ENCODE measurements at regions not wholly inside any gene's neighbourhood (a gene's known extent, or its start where the extent isn't known, plus 50 kb on each side); places are given as distances from the start of the nearest gene placed in this dataset.

DNA sequence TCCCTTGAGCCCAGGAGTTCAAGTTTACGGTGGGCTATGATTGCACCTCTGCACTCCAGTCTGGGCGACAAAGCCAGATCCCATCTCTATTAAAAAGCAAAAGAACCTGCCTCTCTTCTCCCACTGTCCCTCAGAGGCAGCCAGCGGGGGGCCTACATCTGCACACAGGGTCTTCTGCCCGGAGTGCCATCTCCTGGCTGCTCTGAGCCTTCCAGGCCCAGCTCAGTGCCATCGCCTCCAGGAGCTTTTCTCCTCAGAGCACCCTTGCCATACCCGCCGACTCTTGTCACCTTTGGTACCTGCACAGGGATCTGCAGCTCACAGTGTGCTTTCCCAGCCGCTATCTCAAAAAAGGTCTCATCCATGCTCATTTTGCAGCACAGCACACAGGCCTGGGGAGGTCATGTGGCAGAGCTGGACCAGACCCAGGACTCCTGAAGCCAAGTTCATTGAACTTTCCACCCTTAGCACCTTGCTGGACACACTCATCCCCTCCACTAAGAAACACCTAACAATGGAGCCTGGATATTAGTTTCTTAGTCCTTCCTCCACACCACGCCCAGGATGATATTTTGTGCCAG lies 186.3 kb downstream of the HAUS1 start:
- H2AFZ ChIP-seq, result no peak overlapping the region
- TF ChIP-seq EZH2phosphoT487 (IDR thresholded peaks at IDR 0.05; ENCODE audit: insufficient read depth, low read depth) (no peak), EZH2 (IDR thresholded peaks at IDR 0.05; ENCODE audit: insufficient read depth, poor library complexity, severe bottlenecking) (no peak)

DNA sequence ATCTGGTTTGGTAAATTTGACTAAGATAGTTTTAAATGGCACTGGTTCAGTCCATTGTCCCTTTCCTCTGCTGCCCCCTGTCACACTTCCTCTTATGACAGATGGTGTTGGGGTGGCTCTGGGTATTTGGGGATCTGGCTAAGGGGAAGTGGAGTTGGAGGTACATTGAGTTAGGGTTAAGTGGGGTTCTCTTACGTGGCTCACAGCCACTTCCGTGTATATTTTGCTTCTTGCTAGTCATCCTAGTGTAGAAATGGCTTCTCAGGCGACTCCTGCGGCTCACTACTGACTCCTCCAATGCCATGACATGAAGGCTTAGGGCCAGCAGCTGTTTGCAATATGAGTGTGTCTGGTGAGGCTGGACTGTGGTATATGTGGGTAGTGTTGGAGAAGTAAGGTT lies 187.0 kb downstream of the HAUS1 start:
- Histone ChIP-seq H3K9ac (no peak overlapping the region), H3K79me2 (ENCODE audit: insufficient read depth) (no peaks in the 10 kb centered on the region), H3K9me3 (ENCODE audit: low read depth) (no peaks in the 10 kb centered on the region), H3K27me3 (replicated peaks; ENCODE audit: insufficient read depth) (no peaks in the 10 kb centered on the region), H3K4me1 (ENCODE audit: insufficient read depth) (no peaks in the 10 kb centered on the region), H3K36me3 (ENCODE audit: low read depth) (no peaks in the 10 kb centered on the region), H3F3A (ENCODE audit: insufficient read depth) (no peaks in the 10 kb centered on the region), H3K9me2 (ENCODE audit: insufficient read depth) (no peaks in the 10 kb centered on the region), H4K20me1 (ENCODE audit: insufficient read depth) (no peaks in the 10 kb centered on the region), H3K27ac (no peak overlapping the region), H2AFZ (no peak overlapping the region), H3K4me2 (ENCODE audit: unreplicated experiment) (no peak overlapping the region), H3K4me3 (no peak overlapping the region)
- DNase-seq, result no peak
- TF ChIP-seq EZH2 (IDR thresholded peaks at IDR 0.05; ENCODE audit: insufficient read depth, poor library complexity, severe bottlenecking) (no peak), EZH2phosphoT487 (IDR thresholded peaks at IDR 0.05; ENCODE audit: insufficient read depth, low read depth) (no peak)
- in situ Hi-C loops (cut with MboI), result no loop called here
- WGBS, 2 experiments (ENCODE audit: low coverage in 1 of 2, low lambda C conversion rate in 2 of 2, missing lambda C conversion rate in 2 of 2), result 75 to 79% methylated on average over 4 of the region's 4 CpGs

More for the DNA sequence above, 186.3 kb downstream of the HAUS1 start:
- H3K9me2 ChIP-seq (ENCODE audit: insufficient read depth), result no peaks in the 10 kb centered on the region
- in situ Hi-C loops (cut with MboI), result no loop called here
- H3K4me3 ChIP-seq, result no peak overlapping the region
- no peak overlapping the region for H3K9ac ChIP-seq
- H3K27me3 ChIP-seq (replicated peaks; ENCODE audit: insufficient read depth), result no peaks in the 10 kb centered on the region
- no peaks in the 10 kb centered on the region for H3F3A ChIP-seq (ENCODE audit: insufficient read depth)
- no peak for DNase-seq
- H4K20me1 ChIP-seq (ENCODE audit: insufficient read depth), result no peaks in the 10 kb centered on the region
- no peaks in the 10 kb centered on the region for H3K36me3 ChIP-seq (ENCODE audit: low read depth)
- no peaks in the 10 kb centered on the region for H3K79me2 ChIP-seq (ENCODE audit: insufficient read depth)
- 72 to 74% methylated on average over 9 of the region's 9 CpGs for WGBS, 2 experiments (ENCODE audit: low coverage in 1 of 2, low lambda C conversion rate in 2 of 2, missing lambda C conversion rate in 2 of 2)
- H3K4me2 ChIP-seq (ENCODE audit: unreplicated experiment), result no peak overlapping the region
- H3K9me3 ChIP-seq (ENCODE audit: low read depth), result no peaks in the 10 kb centered on the region
- no peak overlapping the region for H3K27ac ChIP-seq
- no peaks in the 10 kb centered on the region for H3K4me1 ChIP-seq (ENCODE audit: insufficient read depth)

DNA sequence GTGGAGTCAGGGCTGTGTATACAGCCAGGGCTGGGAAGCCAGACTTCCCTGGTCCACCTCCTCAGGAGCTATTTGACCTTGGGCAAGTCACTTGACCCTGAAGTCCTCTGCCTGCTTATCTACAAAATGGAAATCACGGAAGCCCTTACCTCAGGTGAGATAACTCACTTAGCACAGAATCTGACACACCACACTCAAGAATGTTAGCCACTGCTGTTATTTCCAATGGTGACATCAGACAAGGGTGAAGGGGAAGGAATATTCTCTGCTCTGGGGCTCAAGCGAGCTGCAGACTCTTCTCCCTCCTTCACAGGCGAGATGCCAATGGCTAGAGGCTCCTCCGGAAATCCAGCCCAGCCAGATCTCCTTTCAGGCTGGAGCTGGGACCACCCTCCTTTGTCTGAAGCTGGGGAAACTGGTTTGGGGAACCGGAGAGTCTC lies 189.6 kb downstream of the HAUS1 start:
- H3K27ac ChIP-seq, result no peak overlapping the region
- no peaks in the 10 kb centered on the region for H3F3A ChIP-seq (ENCODE audit: insufficient read depth)
- H3K9me2 ChIP-seq (ENCODE audit: insufficient read depth), result no peaks in the 10 kb centered on the region
- no peak overlapping the region for H3K4me3 ChIP-seq
- no peak overlapping the region for H2AFZ ChIP-seq
- no peak for DNase-seq
- no peak overlapping the region for H3K9ac ChIP-seq
- no peaks in the 10 kb centered on the region for H3K79me2 ChIP-seq (ENCODE audit: insufficient read depth)
- 45 to 49% methylated on average over 5 of the region's 5 CpGs for WGBS, 2 experiments (ENCODE audit: low coverage in 1 of 2, low lambda C conversion rate in 2 of 2, missing lambda C conversion rate in 2 of 2)
- peaks cover 4% of the 10 kb centered on the region; the same call in 1 of the 2 replicates for H3K27me3 ChIP-seq (replicated peaks; ENCODE audit: insufficient read depth)
- H3K9me3 ChIP-seq (ENCODE audit: low read depth), result no peaks in the 10 kb centered on the region
- TF ChIP-seq EZH2phosphoT487 (IDR thresholded peaks at IDR 0.05; ENCODE audit: insufficient read depth, low read depth) (no peak), EZH2 (IDR thresholded peaks at IDR 0.05; ENCODE audit: insufficient read depth, poor library complexity, severe bottlenecking) (no peak)
- in situ Hi-C loops (cut with MboI), result no loop called here
- H3K4me1 ChIP-seq (ENCODE audit: insufficient read depth), result no peaks in the 10 kb centered on the region
- no peak overlapping the region for H3K4me2 ChIP-seq (ENCODE audit: unreplicated experiment)
- H4K20me1 ChIP-seq (ENCODE audit: insufficient read depth), result no peaks in the 10 kb centered on the region
- no peaks in the 10 kb centered on the region for H3K36me3 ChIP-seq (ENCODE audit: low read depth)

DNA sequence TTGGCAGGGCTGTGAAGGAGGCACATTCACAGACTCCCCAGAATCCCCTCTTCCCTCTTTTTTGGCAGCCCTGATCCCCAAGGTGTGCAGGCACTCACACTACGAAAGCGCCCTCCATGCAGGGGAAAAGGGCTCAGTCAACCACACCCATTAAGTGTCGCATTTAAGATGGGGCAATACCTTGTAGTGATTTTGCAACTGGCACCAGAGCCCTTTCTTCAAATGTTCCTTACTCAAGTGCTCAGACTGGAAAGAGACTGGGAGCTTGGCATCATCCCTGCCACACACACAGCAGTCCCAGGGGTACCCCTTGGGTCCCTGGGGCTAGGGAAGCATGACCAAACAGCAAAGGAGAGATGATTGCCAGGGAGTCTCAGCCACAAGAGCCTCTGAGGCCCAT lies 190.1 kb downstream of the HAUS1 start:
- Histone ChIP-seq H3F3A (ENCODE audit: insufficient read depth) (no peaks in the 10 kb centered on the region), H3K27ac (no peak overlapping the region), H3K4me3 (no peak overlapping the region), H3K4me2 (ENCODE audit: unreplicated experiment) (no peak overlapping the region), H3K4me1 (ENCODE audit: insufficient read depth) (no peaks in the 10 kb centered on the region), H3K9me3 (ENCODE audit: low read depth) (no peaks in the 10 kb centered on the region), H3K9me2 (ENCODE audit: insufficient read depth) (no peaks in the 10 kb centered on the region), H3K79me2 (ENCODE audit: insufficient read depth) (no peaks in the 10 kb centered on the region), H3K36me3 (ENCODE audit: low read depth) (no peaks in the 10 kb centered on the region), H3K27me3 (replicated peaks; ENCODE audit: insufficient read depth) (peaks cover 9% of the 10 kb centered on the region), H2AFZ (no peak overlapping the region), H3K9ac (no peak overlapping the region), H4K20me1 (ENCODE audit: insufficient read depth) (no peaks in the 10 kb centered on the region)
- no peak for DNase-seq
- TF ChIP-seq EZH2 (IDR thresholded peaks at IDR 0.05; ENCODE audit: insufficient read depth, poor library complexity, severe bottlenecking) (no peak), EZH2phosphoT487 (IDR thresholded peaks at IDR 0.05; ENCODE audit: insufficient read depth, low read depth) (no peak)
- WGBS, 2 experiments (ENCODE audit: low coverage in 1 of 2, low lambda C conversion rate in 2 of 2, missing lambda C conversion rate in 2 of 2), result 81% methylated on average over 3 of the region's 3 CpGs
- in situ Hi-C loops (cut with MboI), result no loop called here

DNA sequence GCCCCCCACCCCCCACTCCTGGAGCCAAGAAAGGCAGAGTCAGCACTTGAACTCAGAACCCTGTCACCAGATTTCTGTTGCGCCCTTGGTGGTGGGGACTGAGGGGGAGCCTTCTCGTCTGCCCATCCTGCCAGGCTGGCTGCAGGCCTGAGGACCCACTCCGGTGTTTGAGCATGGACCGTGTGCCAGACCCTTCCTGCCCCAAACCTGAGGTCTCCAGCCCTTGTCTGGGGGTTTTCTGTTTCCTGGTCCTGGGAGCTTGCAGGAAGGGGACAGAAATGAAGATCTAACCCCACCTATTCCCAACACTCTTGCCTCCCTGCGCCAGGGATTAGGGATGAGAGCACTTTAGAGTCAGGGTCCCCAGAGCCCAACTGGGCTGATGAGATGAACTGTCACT lies 190.6 kb downstream of the HAUS1 start:
- Histone ChIP-seq H3K36me3 (ENCODE audit: low read depth) (no peaks in the 10 kb centered on the region), H3K4me2 (ENCODE audit: unreplicated experiment) (no peak overlapping the region), H3K27ac (no peak overlapping the region), H3K9ac (no peak overlapping the region), H3K9me2 (ENCODE audit: insufficient read depth) (no peaks in the 10 kb centered on the region), H3K9me3 (ENCODE audit: low read depth) (no peaks in the 10 kb centered on the region), H3K27me3 (replicated peaks; ENCODE audit: insufficient read depth) (peaks cover 9% of the 10 kb centered on the region), H4K20me1 (ENCODE audit: insufficient read depth) (no peaks in the 10 kb centered on the region), H3K79me2 (ENCODE audit: insufficient read depth) (no peaks in the 10 kb centered on the region), H3F3A (ENCODE audit: insufficient read depth) (no peaks in the 10 kb centered on the region), H3K4me3 (no peak overlapping the region), H2AFZ (no peak overlapping the region), H3K4me1 (ENCODE audit: insufficient read depth) (no peaks in the 10 kb centered on the region)
- no peak for DNase-seq
- 72 to 80% methylated on average over 5 of the region's 5 CpGs for WGBS, 2 experiments (ENCODE audit: low coverage in 1 of 2, low lambda C conversion rate in 2 of 2, missing lambda C conversion rate in 2 of 2)
- no peak for TF ChIP-seq EZH2 (IDR thresholded peaks at IDR 0.05; ENCODE audit: insufficient read depth, poor library complexity, severe bottlenecking)
- no peak for TF ChIP-seq EZH2phosphoT487 (IDR thresholded peaks at IDR 0.05; ENCODE audit: insufficient read depth, low read depth)
- in situ Hi-C loops (cut with MboI), result no loop called here
